ENCODE measurements at regions not wholly inside any gene's neighbourhood (a gene's known extent, or its start where the extent isn't known, plus 50 kb on each side); places are given as distances from the start of the nearest gene placed in this dataset.

DNA sequence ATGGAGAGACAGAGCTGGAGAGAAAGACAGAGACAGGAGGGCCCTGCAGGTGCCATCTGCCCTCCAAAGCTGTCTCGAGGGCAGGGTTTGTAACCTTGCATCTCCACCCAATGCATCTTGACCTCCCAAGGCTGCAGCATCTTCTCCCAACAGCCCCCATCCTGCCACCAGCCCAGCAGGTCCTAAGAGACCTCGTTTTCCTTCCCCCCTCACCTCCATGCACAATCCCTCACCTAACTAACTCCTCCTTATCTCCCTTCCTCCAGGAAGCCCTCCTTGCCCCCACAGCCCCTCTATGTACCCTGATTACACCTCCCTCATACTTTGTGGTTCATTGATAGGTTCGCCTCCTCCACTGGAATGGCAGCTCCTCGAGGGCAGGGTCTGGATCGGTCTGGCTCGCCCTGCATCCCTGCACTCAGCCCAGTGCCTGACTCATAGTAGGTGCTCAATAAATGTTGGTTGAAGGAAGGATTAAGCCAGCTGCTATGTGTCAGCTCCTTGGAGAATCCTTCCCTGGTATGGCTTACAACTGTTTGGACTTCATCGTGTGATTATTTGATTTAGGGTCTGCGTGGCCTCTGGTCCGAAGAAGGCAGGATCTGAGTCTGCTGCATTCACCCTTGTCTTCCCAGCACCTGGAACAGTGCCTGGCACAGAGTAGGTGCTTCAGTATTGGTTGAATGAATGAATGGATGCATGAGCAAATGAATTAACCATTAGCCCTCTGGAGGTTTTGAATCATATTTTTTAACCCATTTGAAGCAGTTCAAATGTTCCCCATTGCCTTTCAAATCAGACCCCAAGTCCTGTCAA, 105.6 kb upstream of the PTPN1 start:
- TF ChIP-seq POLR2AphosphoS5 (IDR thresholded peaks at IDR 0.05), result no peak
- no peak for TF ChIP-seq POLR2A (IDR thresholded peaks at IDR 0.05)
- TF ChIP-seq EP300 (IDR thresholded peaks at IDR 0.05; ENCODE audit: low read depth), result no peak
- TF ChIP-seq, protein P1, sequence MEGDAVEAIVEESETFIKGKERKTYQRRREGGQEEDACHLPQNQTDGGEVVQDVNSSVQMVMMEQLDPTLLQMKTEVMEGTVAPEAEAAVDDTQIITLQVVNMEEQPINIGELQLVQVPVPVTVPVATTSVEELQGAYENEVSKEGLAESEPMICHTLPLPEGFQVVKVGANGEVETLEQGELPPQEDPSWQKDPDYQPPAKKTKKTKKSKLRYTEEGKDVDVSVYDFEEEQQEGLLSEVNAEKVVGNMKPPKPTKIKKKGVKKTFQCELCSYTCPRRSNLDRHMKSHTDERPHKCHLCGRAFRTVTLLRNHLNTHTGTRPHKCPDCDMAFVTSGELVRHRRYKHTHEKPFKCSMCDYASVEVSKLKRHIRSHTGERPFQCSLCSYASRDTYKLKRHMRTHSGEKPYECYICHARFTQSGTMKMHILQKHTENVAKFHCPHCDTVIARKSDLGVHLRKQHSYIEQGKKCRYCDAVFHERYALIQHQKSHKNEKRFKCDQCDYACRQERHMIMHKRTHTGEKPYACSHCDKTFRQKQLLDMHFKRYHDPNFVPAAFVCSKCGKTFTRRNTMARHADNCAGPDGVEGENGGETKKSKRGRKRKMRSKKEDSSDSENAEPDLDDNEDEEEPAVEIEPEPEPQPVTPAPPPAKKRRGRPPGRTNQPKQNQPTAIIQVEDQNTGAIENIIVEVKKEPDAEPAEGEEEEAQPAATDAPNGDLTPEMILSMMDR (IDR thresholded peaks at IDR 0.05), result no peak
- in situ Hi-C loops (cut with MboI; ENCODE audit: low pct_ligation_motif_present in 1 of 4, low pct_unique_long_range_greater_than_20kb in 1 of 4, low sequenced_read_pairs in 3 of 4), result no loop called here

GRCh38 chr20:50405235-50405914, 104.8 kb upstream of the PTPN1 start:
- TF ChIP-seq, protein P1 (IDR thresholded peaks at IDR 0.05), result no peak
- no peak for TF ChIP-seq POLR2AphosphoS5 (IDR thresholded peaks at IDR 0.05)
- no peak for TF ChIP-seq EP300 (IDR thresholded peaks at IDR 0.05; ENCODE audit: low read depth)
- no peak for TF ChIP-seq POLR2A (IDR thresholded peaks at IDR 0.05)
- Histone ChIP-seq H3K27me3 (no peaks in the 10 kb centered on the region), H3K27ac (no peak overlapping the region), H3K9me3 (no peaks in the 10 kb centered on the region), H3K4me1 (peaks cover 0 to 17% (median 2%) of the 10 kb centered on the region in 4 donors), H3K4me3 (no peak overlapping the region), H3K36me3 (no peaks in the 10 kb centered on the region)
- in situ Hi-C loops (cut with MboI; ENCODE audit: low pct_ligation_motif_present in 1 of 4, low pct_unique_long_range_greater_than_20kb in 1 of 4, low sequenced_read_pairs in 3 of 4), result no loop called here
- no peak for DNase-seq
- intact Hi-C loops (cut with DNase I; ENCODE audit: low total_unique reads), result no loop called here
- WGBS, 2 donors (ENCODE audit: low coverage in 1 of 2), result 79% methylated on average over 10 of the region's 10 CpGs; no CpG with 5 or more reads in 1 of the 2 donors

More for the DNA sequence above, 105.6 kb upstream of the PTPN1 start:
- intact Hi-C loops (cut with DNase I; ENCODE audit: low total_unique reads), result no loop called here
- peaks cover 0 to 25% (median 6%) of the 10 kb centered on the region in 4 donors for H3K4me1 ChIP-seq
- H3K4me3 ChIP-seq, result no peak overlapping the region
- peak overlapping the region in 1 of 4 donors; percentile 37 for H3K27ac ChIP-seq
- no peaks in the 10 kb centered on the region for H3K9me3 ChIP-seq
- H3K27me3 ChIP-seq, result no peaks in the 10 kb centered on the region
- no peaks in the 10 kb centered on the region for H3K36me3 ChIP-seq
- DNase-seq, result no peak
- WGBS, 2 donors (ENCODE audit: low coverage in 1 of 2), result 72 to 84% methylated on average over 5 to 9 of the region's 9 CpGs

DNA sequence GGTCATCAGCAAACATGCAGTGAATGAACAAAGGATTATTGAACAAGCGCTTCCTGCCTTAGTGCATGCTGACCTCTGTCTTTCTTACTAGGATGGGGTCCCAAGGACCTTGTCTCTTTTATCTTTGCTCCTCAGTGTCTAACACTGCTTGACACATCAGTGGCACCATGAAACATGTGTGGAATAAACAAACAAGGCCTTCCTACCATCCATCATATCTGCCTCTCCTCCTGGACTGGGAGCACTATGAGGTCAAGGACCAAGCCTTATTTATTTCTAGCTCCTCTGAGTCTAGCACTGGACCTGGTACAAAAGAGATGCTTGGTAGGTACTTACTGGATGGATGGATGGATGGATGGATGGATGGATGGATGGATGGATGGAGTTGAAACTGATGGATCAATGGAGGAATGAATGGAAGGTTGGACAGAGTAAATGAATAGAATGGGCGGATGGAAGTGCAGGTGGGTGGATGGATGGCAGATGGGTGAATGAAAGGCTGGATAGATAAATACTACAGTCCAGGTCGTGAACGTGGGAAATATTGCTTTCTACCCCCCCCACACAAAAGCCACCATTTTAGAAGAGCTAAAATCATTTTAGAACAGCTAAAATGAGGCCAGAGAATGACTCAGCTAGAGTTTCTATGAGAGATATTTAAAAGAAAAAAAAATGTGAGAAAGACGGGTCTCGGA, 104.1 kb upstream of the PTPN1 start:
- Histone ChIP-seq H3K4me1 (peaks cover 0 to 12% (median 0%) of the 10 kb centered on the region in 4 donors), H3K4me3 (no peak overlapping the region), H3K27ac (no peak overlapping the region), H3K36me3 (no peaks in the 10 kb centered on the region), H3K27me3 (no peaks in the 10 kb centered on the region), H3K9me3 (no peaks in the 10 kb centered on the region)
- 82 to 86% methylated on average over 5 to 6 of the region's 6 CpGs for WGBS, 2 donors (ENCODE audit: low coverage in 1 of 2)
- intact Hi-C loops (cut with DNase I; ENCODE audit: low total_unique reads), result no loop called here
- in situ Hi-C loops (cut with MboI; ENCODE audit: low pct_ligation_motif_present in 1 of 4, low pct_unique_long_range_greater_than_20kb in 1 of 4, low sequenced_read_pairs in 3 of 4), result no loop called here
- DNase-seq, result no peak
- TF ChIP-seq, protein P1 (IDR thresholded peaks at IDR 0.05), result no peak
- TF ChIP-seq POLR2A (IDR thresholded peaks at IDR 0.05), result no peak
- no peak for TF ChIP-seq EP300 (IDR thresholded peaks at IDR 0.05; ENCODE audit: low read depth)
- TF ChIP-seq POLR2AphosphoS5 (IDR thresholded peaks at IDR 0.05), result no peak

DNA sequence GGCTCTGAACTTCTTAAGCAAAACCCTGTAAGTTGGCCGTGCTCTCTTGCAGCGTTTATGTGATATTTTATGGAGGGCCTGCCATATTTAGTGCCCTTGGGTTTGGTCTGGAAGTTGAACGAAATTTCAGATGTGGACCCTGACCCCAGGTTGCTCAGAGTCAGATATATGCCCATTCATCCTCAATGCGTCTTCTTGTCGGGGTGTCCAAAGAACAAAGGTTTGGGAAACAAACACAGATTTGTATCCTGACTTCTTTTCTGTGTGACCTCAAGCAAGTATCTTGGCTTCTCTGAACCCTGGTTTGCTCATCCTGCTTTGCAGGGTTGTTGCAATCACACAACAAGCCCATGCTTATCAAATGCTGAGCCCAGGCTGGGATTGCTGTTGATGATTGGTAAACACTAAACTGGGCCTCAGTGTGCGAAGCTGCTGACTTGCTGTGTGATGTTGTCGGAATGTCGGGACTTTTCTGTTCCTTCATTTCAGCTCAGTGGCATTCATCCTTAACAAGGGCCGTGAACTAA, 103.5 kb upstream of the PTPN1 start:
- intact Hi-C loops (cut with DNase I; ENCODE audit: low total_unique reads) (no loop called here), in situ Hi-C loops (cut with MboI; ENCODE audit: low pct_ligation_motif_present in 1 of 4, low pct_unique_long_range_greater_than_20kb in 1 of 4, low sequenced_read_pairs in 3 of 4) (no loop called here)
- H3K36me3 ChIP-seq, result no peaks in the 10 kb centered on the region
- TF ChIP-seq EP300 (IDR thresholded peaks at IDR 0.05; ENCODE audit: low read depth) (no peak), POLR2AphosphoS5 (IDR thresholded peaks at IDR 0.05) (no peak), POLR2A (IDR thresholded peaks at IDR 0.05) (no peak)
- TF ChIP-seq, protein P1 (IDR thresholded peaks at IDR 0.05), result no peak
- no peaks in the 10 kb centered on the region for H3K9me3 ChIP-seq
- no peak overlapping the region for H3K27ac ChIP-seq
- H3K4me1 ChIP-seq, result peaks cover 0 to 12% (median under 1%) of the 10 kb centered on the region in 4 donors
- 77 to 84% methylated on average over 5 to 9 of the region's 9 CpGs for WGBS, 2 donors (ENCODE audit: low coverage in 1 of 2)
- no peak overlapping the region for H3K4me3 ChIP-seq
- no peak for DNase-seq
- H3K27me3 ChIP-seq, result no peaks in the 10 kb centered on the region
